ENCODE measurements at regions not wholly inside any gene's neighbourhood (a gene's known extent, or its start where the extent isn't known, plus 50 kb on each side); places are given as distances from the start of the nearest gene placed in this dataset.
"Not testable (repeated sequence)": the region's sequence is repeated elsewhere in the genome, so short reads cannot be mapped to it uniquely, and the experiment has no call there.

DNA sequence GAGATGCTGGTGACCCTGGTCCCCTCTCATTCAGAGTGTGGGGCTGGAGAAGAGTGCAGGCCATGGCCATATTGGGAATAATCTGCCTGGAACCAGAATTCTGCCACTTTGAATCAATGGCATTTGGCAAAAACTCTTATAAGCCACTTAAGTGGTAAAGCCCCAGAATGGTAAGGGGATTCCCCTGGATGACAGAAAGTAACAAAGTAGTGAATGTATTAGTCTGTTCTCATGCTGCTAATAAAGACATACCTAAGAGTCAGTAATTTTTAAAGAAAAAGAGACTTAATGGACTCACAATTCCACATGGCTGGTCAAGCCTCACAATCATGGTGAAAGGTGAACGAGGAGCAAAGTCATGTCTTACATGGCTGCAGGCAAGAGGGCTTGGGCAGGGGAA, 248.6 kb downstream of the SH2D4B start:
- no peaks in the 10 kb centered on the region for H3K36me3 ChIP-seq (ENCODE audit: insufficient read depth, low read length)
- no peak for DNase-seq (ENCODE audit: low read depth, low spot score)
- no peak overlapping the region for H3K4me3 ChIP-seq
- TF ChIP-seq FOXP2 (optimal IDR thresholded peaks at IDR 0.05; ENCODE audit: control extremely low read depth, extremely low read length, insufficient read depth), result no peak
- no peak for TF ChIP-seq POLR2AphosphoS5 (IDR thresholded peaks at IDR 0.05; ENCODE audit: borderline replicate concordance, low read depth, low read length)
- no peak for TF ChIP-seq EZH2 (IDR thresholded peaks at IDR 0.05)
- no peak overlapping the region for H3K27ac ChIP-seq
- H3K9ac ChIP-seq (ENCODE audit: insufficient read length), result no peak overlapping the region
- no peaks in the 10 kb centered on the region for H3K9me3 ChIP-seq (ENCODE audit: low read depth, low read length)

DNA sequence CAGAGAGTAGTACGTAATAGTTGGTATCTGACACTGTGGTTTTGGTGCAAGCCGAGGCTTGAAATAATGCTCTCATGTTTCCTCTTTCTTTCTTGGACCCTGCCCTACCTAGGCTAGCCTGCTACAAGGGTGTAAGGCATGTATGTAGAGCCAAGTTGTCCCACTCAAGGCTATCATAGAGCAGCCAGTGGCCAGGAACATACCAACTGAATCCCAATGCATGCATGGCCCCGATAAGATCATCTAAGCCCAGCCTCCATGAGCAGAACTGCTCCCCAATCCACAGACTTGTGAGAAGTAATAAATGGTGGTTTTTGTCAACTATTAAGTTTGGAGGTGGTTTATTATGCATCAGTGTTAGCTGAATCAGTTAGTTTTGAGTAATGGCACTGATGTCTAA, 250.2 kb downstream of the SH2D4B start:
- Histone ChIP-seq H3K4me3 (no peak overlapping the region), H3K36me3 (ENCODE audit: insufficient read depth, low read length) (no peaks in the 10 kb centered on the region), H3K9me3 (ENCODE audit: low read depth, low read length) (no peaks in the 10 kb centered on the region), H3K9ac (ENCODE audit: insufficient read length) (no peak overlapping the region), H3K27ac (no peak overlapping the region)
- DNase-seq (ENCODE audit: low read depth, low spot score), result no peak
- TF ChIP-seq POLR2AphosphoS5 (IDR thresholded peaks at IDR 0.05; ENCODE audit: borderline replicate concordance, low read depth, low read length) (no peak), EZH2 (IDR thresholded peaks at IDR 0.05) (no peak), FOXP2 (optimal IDR thresholded peaks at IDR 0.05; ENCODE audit: control extremely low read depth, extremely low read length, insufficient read depth) (no peak)

DNA sequence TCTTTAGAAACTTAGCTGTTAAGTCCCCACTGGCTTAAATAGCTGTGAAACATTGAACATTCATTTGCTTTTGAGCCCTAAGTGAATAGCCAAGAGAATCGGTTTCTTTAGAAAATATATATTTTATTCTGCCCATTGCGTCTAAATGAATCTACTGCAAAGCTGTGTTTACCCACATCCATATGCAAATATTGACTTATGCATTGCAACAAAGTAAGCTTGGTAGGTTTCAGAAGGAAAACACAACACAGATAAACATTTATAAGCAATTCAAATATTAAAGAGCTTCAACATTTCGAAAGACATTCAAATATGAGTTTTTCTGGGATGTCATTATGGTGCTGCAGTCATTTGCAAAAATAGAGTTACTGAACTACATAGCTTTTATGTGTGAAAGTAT, 257.3 kb downstream of the SH2D4B start:
- no peaks in the 10 kb centered on the region for H3K36me3 ChIP-seq (ENCODE audit: insufficient read depth, low read length)
- no peak for DNase-seq (ENCODE audit: low read depth, low spot score)
- H3K27ac ChIP-seq, result no peak overlapping the region
- TF ChIP-seq EZH2 (IDR thresholded peaks at IDR 0.05) (no peak), FOXP2 (optimal IDR thresholded peaks at IDR 0.05; ENCODE audit: control extremely low read depth, extremely low read length, insufficient read depth) (no peak), POLR2AphosphoS5 (IDR thresholded peaks at IDR 0.05; ENCODE audit: borderline replicate concordance, low read depth, low read length) (no peak)
- no peaks in the 10 kb centered on the region for H3K9me3 ChIP-seq (ENCODE audit: low read depth, low read length)
- H3K4me3 ChIP-seq, result no peak overlapping the region
- H3K9ac ChIP-seq (ENCODE audit: insufficient read length), result no peak overlapping the region

DNA sequence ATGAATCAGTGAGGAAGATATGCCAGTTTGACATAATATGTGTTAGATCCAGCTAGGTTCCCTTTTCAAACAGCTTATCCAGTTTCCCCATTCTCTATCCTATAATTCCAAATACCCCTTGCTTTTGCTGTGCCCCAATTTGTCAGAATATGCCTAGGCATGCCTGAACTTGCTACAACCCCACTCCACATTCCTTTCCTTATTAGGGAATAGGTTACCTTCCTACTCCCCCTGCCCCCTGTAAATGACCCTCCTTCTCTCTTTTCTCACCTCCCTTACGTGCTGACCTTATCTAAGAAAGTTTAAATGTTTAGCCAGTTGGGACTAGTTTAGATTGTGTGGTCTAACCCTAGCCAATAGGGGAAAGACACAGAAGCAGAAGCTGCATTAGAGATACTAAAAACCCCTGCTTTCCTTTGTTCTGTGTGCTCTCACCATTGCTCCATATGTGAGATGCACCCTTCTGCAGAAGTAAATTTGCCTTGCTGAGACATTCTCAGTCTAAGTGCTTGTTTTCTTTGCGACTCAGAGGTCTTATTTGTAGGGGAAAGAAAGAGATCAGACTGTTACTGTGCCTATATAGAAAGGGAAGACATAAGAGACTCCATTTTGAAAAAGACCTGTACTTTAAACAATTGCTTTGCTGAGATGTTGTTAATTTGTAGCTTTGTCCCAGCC, 267.8 kb downstream of the SH2D4B start:
- no peak for DNase-seq (ENCODE audit: low read depth, low spot score)
- no peaks in the 10 kb centered on the region for H3K36me3 ChIP-seq (ENCODE audit: insufficient read depth, low read length)
- H3K9ac ChIP-seq (ENCODE audit: insufficient read length), result no peak overlapping the region
- no peaks in the 10 kb centered on the region for H3K9me3 ChIP-seq (ENCODE audit: low read depth, low read length)
- TF ChIP-seq EZH2 (IDR thresholded peaks at IDR 0.05) (no peak), POLR2AphosphoS5 (IDR thresholded peaks at IDR 0.05; ENCODE audit: borderline replicate concordance, low read depth, low read length) (no peak), FOXP2 (optimal IDR thresholded peaks at IDR 0.05; ENCODE audit: control extremely low read depth, extremely low read length, insufficient read depth) (no peak)
- H3K4me3 ChIP-seq, result no peak overlapping the region
- no peak overlapping the region for H3K27ac ChIP-seq

DNA sequence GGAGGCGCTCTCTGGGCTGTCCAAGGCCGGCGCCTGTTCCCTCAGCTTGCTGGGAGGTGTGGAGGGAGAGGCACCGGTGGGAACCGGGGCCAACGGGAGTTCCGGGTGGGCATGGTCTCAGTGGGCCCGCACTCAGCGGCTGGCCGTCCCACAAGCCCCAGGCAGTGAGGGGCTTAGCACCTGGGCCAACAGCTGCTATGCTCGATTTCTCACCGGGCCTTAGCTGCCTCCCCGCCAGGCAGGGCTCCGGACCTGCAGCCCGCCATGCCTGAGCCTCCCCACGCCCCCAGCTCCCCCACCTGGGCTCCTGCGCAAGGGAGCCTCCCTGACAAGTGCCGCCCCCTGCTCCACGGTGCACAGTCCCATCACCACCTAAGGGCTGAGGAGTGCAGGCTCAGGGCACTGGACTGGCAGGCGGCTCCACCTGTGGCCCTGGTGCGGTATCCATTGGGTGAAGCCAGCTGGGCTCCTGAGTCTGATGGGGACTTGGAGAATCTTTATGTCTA, 276.5 kb downstream of the SH2D4B start:
- DNase-seq (ENCODE audit: low read depth, low spot score), result no peak
- H3K4me3 ChIP-seq, result no peak overlapping the region
- no peaks in the 10 kb centered on the region for H3K9me3 ChIP-seq (ENCODE audit: low read depth, low read length)
- H3K9ac ChIP-seq (ENCODE audit: insufficient read length), result no peak overlapping the region
- H3K36me3 ChIP-seq (ENCODE audit: insufficient read depth, low read length), result no peaks in the 10 kb centered on the region
- H3K27ac ChIP-seq, result no peak overlapping the region
- TF ChIP-seq POLR2AphosphoS5 (IDR thresholded peaks at IDR 0.05; ENCODE audit: borderline replicate concordance, low read depth, low read length) (no peak), FOXP2 (optimal IDR thresholded peaks at IDR 0.05; ENCODE audit: control extremely low read depth, extremely low read length, insufficient read depth) (no peak), EZH2 (IDR thresholded peaks at IDR 0.05) (no peak)

DNA sequence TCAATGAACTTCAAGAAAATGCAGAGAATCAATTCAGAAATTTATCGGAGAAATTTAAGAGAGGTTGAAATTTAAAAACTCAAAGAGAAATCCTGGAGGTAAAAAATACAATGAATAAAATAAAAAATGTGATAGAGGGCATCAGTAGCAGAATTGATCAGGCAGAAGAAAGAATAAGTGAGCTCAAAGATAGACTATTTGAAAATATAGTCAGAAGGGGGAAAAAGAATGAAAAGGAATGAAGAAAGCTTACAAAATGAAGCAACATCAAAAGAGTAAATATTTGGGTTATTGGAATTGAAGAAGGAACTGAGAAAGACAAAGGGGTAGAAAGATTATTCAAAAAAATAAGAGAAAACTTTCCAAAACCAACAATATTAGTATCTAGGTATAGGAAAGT, 291.4 kb downstream of the SH2D4B start:
- Histone ChIP-seq H3K9ac (ENCODE audit: insufficient read length) (no peak overlapping the region), H3K4me3 (no peak overlapping the region), H3K36me3 (ENCODE audit: insufficient read depth, low read length) (no peaks in the 10 kb centered on the region), H3K9me3 (ENCODE audit: low read depth, low read length) (no peaks in the 10 kb centered on the region), H3K27ac (no peak overlapping the region)
- TF ChIP-seq EZH2 (IDR thresholded peaks at IDR 0.05) (no peak), FOXP2 (optimal IDR thresholded peaks at IDR 0.05; ENCODE audit: control extremely low read depth, extremely low read length, insufficient read depth) (no peak), POLR2AphosphoS5 (IDR thresholded peaks at IDR 0.05; ENCODE audit: borderline replicate concordance, low read depth, low read length) (no peak)
- DNase-seq (ENCODE audit: low read depth, low spot score), result no peak

DNA sequence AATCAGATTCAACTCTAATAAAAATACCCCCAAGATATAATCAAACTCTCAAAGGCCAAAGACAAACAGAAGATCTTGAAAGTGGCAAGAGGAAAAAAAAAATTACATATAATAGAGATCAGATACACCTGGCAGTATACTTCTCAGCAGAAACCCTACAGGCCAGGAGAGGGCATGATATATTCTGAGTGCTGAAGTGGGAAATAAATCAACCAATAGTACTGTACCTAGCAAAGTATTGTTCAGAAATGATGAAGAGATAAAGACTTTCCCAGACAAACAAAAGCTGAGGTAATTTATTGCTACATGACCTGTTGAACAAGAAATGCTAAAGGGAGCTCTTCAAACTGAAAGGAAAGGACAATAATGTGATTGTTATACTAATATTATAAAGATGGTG, 291.9 kb downstream of the SH2D4B start:
- TF ChIP-seq EZH2 (IDR thresholded peaks at IDR 0.05), result no peak
- no peak for TF ChIP-seq POLR2AphosphoS5 (IDR thresholded peaks at IDR 0.05; ENCODE audit: borderline replicate concordance, low read depth, low read length)
- TF ChIP-seq FOXP2 (optimal IDR thresholded peaks at IDR 0.05; ENCODE audit: control extremely low read depth, extremely low read length, insufficient read depth), result no peak
- Histone ChIP-seq H3K27ac (no peak overlapping the region), H3K9ac (ENCODE audit: insufficient read length) (no peak overlapping the region), H3K36me3 (ENCODE audit: insufficient read depth, low read length) (no peaks in the 10 kb centered on the region), H3K4me3 (no peak overlapping the region), H3K9me3 (ENCODE audit: low read depth, low read length) (no peaks in the 10 kb centered on the region)
- no peak for DNase-seq (ENCODE audit: low read depth, low spot score)

DNA sequence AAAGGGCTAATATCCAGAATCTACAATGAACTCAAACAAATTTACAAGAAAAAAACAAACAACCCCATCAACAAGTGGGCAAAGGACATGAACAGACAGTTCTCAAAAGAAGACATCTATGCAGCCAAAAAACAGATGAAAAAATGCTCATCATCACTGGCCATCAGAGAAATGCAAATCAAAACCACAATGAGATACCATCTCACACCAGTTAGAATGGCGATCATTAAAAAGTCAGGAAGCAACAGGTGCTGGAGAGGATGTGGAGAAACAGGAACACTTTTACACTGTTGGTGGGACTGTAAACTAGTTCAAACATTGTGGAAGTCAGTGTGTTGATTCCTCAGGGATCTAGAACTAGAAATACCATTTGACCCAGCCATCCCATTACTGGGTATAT, 295.0 kb downstream of the SH2D4B start:
- DNase-seq (ENCODE audit: low read depth, low spot score); H3K9me3 ChIP-seq (ENCODE audit: low read depth, low read length); H3K36me3 ChIP-seq (ENCODE audit: insufficient read depth, low read length); H3K27ac ChIP-seq; H3K9ac ChIP-seq (ENCODE audit: insufficient read length); H3K4me3 ChIP-seq: not testable (repeated sequence)

DNA sequence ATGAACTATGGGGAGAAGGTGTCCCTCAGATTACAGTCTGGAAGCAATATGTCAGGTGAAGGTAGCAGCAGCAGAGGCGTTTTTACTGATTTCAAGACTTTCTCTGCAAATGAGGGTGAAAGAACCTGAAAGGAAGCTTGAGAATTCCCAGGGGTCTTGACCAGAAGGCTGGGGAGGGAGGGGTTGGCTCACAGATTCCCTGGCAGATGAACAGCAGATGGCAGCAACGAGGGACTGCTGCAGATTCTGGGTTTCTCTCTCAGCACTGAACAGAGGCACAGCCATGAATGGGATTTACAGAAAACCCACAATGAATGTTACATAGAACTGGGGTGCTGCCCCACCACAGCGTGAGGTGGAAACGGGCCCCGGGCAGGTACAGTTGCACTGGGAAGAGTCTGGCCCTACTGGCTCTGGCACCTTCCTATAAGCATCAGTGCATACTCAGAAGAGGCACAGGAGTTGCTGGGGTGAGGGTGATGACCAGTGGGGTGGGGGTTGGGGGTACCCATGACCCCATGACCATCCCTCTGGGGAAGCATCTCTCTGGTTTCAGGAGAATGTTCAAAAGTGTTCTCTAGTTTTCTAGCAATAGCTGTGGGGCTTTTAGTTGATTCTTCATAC, 317.8 kb downstream of the SH2D4B start:
- TF ChIP-seq FOXP2 (optimal IDR thresholded peaks at IDR 0.05; ENCODE audit: control extremely low read depth, extremely low read length, insufficient read depth) (no peak), EZH2 (IDR thresholded peaks at IDR 0.05) (no peak), POLR2AphosphoS5 (IDR thresholded peaks at IDR 0.05; ENCODE audit: borderline replicate concordance, low read depth, low read length) (no peak)
- no peaks in the 10 kb centered on the region for H3K9me3 ChIP-seq (ENCODE audit: low read depth, low read length)
- no peak overlapping the region for H3K27ac ChIP-seq
- H3K4me3 ChIP-seq, result no peak overlapping the region
- DNase-seq (ENCODE audit: low read depth, low spot score), result no peak
- H3K9ac ChIP-seq (ENCODE audit: insufficient read length), result no peak overlapping the region
- H3K36me3 ChIP-seq (ENCODE audit: insufficient read depth, low read length), result no peaks in the 10 kb centered on the region
